GM21737 (cell line): ENCODE measurements at regions not wholly inside any gene's neighbourhood (a gene's known extent, or its start where the extent isn't known, plus 50 kb on each side); places are given as distances from the start of the nearest gene placed in this dataset.
"Not testable (repeated sequence)": the region's sequence is repeated elsewhere in the genome, so short reads cannot be mapped to it uniquely, and the experiment has no call there.

Experiments used
- ATAC-seq: cut with Tn5 transposase; IDR thresholded peaks from one replicate; pipeline ENCODE4 v1.9.1; 2021; ENCODE audit warnings: mild to moderate bottlenecking, moderate library complexity; ENCODE audit not compliant: unreplicated experiment

GRCh38 chr16:72464597-72465368 is 292.8 kb upstream of the PMFBP1 start:
- ATAC-seq, result no peak

- no peak for ATAC-seq
Measured at GRCh38 chr16:72464052-72464451, 292.1 kb upstream of the PMFBP1 start.

- no peak for ATAC-seq
Measured at GRCh38 chr16:72458035-72458434, 286.1 kb upstream of the PMFBP1 start.

GRCh38 chr16:72457243-72457940 is 285.4 kb upstream of the PMFBP1 start:
- ATAC-seq, result no peak

GRCh38 chr16:72455743-72456659 is 284.0 kb upstream of the PMFBP1 start:
- ATAC-seq, result no peak

GRCh38 chr16:72453856-72454255 is 281.9 kb upstream of the PMFBP1 start:
- ATAC-seq, result not testable (repeated sequence)

GRCh38 chr16:72444696-72445095 is 272.7 kb upstream of the PMFBP1 start:
- ATAC-seq, result no peak

GRCh38 chr16:72443809-72444208 is 271.9 kb upstream of the PMFBP1 start:
- ATAC-seq, result no peak

GRCh38 chr16:72442385-72443158 is 270.6 kb upstream of the PMFBP1 start:
- no peak for ATAC-seq

GRCh38 chr16:72437891-72438290 is 265.9 kb upstream of the PMFBP1 start:
- ATAC-seq, result no peak

GRCh38 chr16:72434159-72434558 is 262.2 kb upstream of the PMFBP1 start:
- no peak for ATAC-seq

- no peak for ATAC-seq
Measured at GRCh38 chr16:72430121-72430520, 258.2 kb upstream of the PMFBP1 start.

GRCh38 chr16:72429671-72430081 is 257.7 kb upstream of the PMFBP1 start:
- ATAC-seq, result no peak

- ATAC-seq, result no peak
Measured at GRCh38 chr16:72428681-72429376, 256.9 kb upstream of the PMFBP1 start.

GRCh38 chr16:72427783-72428331 is 255.9 kb upstream of the PMFBP1 start:
- ATAC-seq, result no peak

- ATAC-seq, result no peak
Measured at GRCh38 chr16:72427051-72427782, 255.3 kb upstream of the PMFBP1 start.

- ATAC-seq, result no peak
Measured at GRCh38 chr16:72426386-72426785, 254.4 kb upstream of the PMFBP1 start.

- ATAC-seq, result no peak
Measured at GRCh38 chr16:72425571-72426341, 253.8 kb upstream of the PMFBP1 start.
